DND-41 (cell line): ENCODE measurements at regions not wholly inside any gene's neighbourhood (a gene's known extent, or its start where the extent isn't known, plus 50 kb on each side); places are given as distances from the start of the nearest gene placed in this dataset.

Experiments
- ATAC-seq: fragments of 200-7000 bp; cut with Tn5 transposase; 3 replicates; pipeline ENCODE4 v1.9.1; 2021; ENCODE audit warnings: low read depth; ENCODE audit not compliant: insufficient read depth
- DNase-seq: peaks from one replicate; pipeline ENCODE4 v3.0.0-alpha.2; 2020
- H2AFZ ChIP-seq: 2 replicates; pipeline ENCODE4 v1.6.0; 2012; ENCODE audit warnings: low read depth, low read length
- H3K27ac ChIP-seq: 2 replicates; pipeline ENCODE4 v1.5.1; 2012; ENCODE audit warnings: low read length, inconsistent platforms
- H3K27me3 ChIP-seq: fragments of 200-600 bp; sonication (generic); 2 replicates; pipeline ENCODE4 v1.6.0; 2012; ENCODE audit warnings: low read length, mild to moderate bottlenecking, inconsistent platforms; ENCODE audit not compliant: insufficient read depth, poor library complexity
- H3K36me3 ChIP-seq: 2 replicates; pipeline ENCODE4 v1.5.1; 2012; ENCODE audit warnings: low read length, inconsistent platforms; ENCODE audit not compliant: insufficient read depth
- H3K4me1 ChIP-seq: 2 replicates; pipeline ENCODE4 v1.5.1; 2012; ENCODE audit warnings: mild to moderate bottlenecking, low read length; ENCODE audit not compliant: insufficient read depth
- H3K4me2 ChIP-seq: 2 replicates; pipeline ENCODE4 v1.6.0; 2012; ENCODE audit warnings: mild to moderate bottlenecking, moderate library complexity, low read length, inconsistent platforms; ENCODE audit not compliant: insufficient read depth
- H3K4me3 ChIP-seq, 2 experiments: fragments of 200-600 bp in 1 of 2; shearing (Covaris generic) in 1 of 2; 2 replicates each; pipeline ENCODE4 v1.5.1; 2012 to 2016; ENCODE audit warnings: inconsistent platforms in 2 of 2, low read length in 2 of 2, mild to moderate bottlenecking in 2 of 2, low read depth in 1 of 2, moderate library complexity in 1 of 2
- H3K79me2 ChIP-seq: 2 replicates; pipeline ENCODE4 v1.6.0; 2012; ENCODE audit warnings: low read length, inconsistent platforms; ENCODE audit not compliant: insufficient read depth
- H3K9ac ChIP-seq: 2 replicates; pipeline ENCODE4 v1.6.0; 2012; ENCODE audit warnings: low read depth, mild to moderate bottlenecking, inconsistent platforms, low read length, moderate library complexity
- H3K9me3 ChIP-seq: 2 replicates; pipeline ENCODE4 v1.5.1; 2012; ENCODE audit warnings: low read length, moderate library complexity, mild to moderate bottlenecking, inconsistent platforms; ENCODE audit not compliant: insufficient read depth, severe bottlenecking
- H4K20me1 ChIP-seq: 2 replicates; pipeline ENCODE4 v1.6.0; 2012; ENCODE audit warnings: low read length; ENCODE audit not compliant: insufficient read depth
- CTCF ChIP-seq: IDR thresholded peaks from 2 replicates; pipeline ENCODE4 v1.5.1; 2012; ENCODE audit warnings: borderline replicate concordance, low read length, moderate library complexity, mild to moderate bottlenecking; ENCODE audit not compliant: poor library complexity, severe bottlenecking; ENCODE audit errors: extremely low read depth
- EZH2 ChIP-seq: IDR thresholded peaks from 3 replicates; pipeline ENCODE4 v1.6.1; 2012; ENCODE audit warnings: borderline replicate concordance, low read depth, mild to moderate bottlenecking, moderate library complexity, low read length, inconsistent platforms; ENCODE audit not compliant: severe bottlenecking

GRCh38 chr4:11931266-11931820 lies 502.6 kb upstream of the HS3ST1 start:
- Histone ChIP-seq H3K9me3 (no peaks in the 10 kb centered on the region), H3K9ac (no peak overlapping the region), H3K27ac (no peak overlapping the region), H3K4me2 (no peak overlapping the region), H3K4me3 (no peak overlapping the region), H3K36me3 (no peaks in the 10 kb centered on the region), H3K4me1 (no peaks in the 10 kb centered on the region), H3K79me2 (no peaks in the 10 kb centered on the region), H3K27me3 (no peaks in the 10 kb centered on the region), H4K20me1 (no peaks in the 10 kb centered on the region), H2AFZ (no peak overlapping the region)
- ATAC-seq = no peak
- no peak for TF ChIP-seq CTCF
- no peak for TF ChIP-seq EZH2
- DNase-seq = no peak

GRCh38 chr4:11929080-11929479 lies 500.4 kb upstream of the HS3ST1 start:
- TF ChIP-seq EZH2 (no peak), CTCF (no peak)
- Histone ChIP-seq H3K27me3 (no peaks in the 10 kb centered on the region), H3K4me1 (no peaks in the 10 kb centered on the region), H3K9ac (no peak overlapping the region), H4K20me1 (no peaks in the 10 kb centered on the region), H3K4me2 (no peak overlapping the region), H3K27ac (no peak overlapping the region), H3K36me3 (no peaks in the 10 kb centered on the region), H3K4me3 (no peak overlapping the region), H2AFZ (no peak overlapping the region), H3K9me3 (no peaks in the 10 kb centered on the region), H3K79me2 (no peaks in the 10 kb centered on the region)
- no peak for ATAC-seq
- DNase-seq = no peak

- Histone ChIP-seq H3K36me3 (no peaks in the 10 kb centered on the region), H3K27me3 (no peaks in the 10 kb centered on the region), H4K20me1 (no peaks in the 10 kb centered on the region), H3K27ac (no peak overlapping the region), H3K4me3 (no peak overlapping the region), H3K79me2 (no peaks in the 10 kb centered on the region), H2AFZ (no peak overlapping the region), H3K9ac (no peak overlapping the region), H3K9me3 (no peaks in the 10 kb centered on the region), H3K4me1 (no peaks in the 10 kb centered on the region), H3K4me2 (no peak overlapping the region)
- ATAC-seq (no peak), DNase-seq (no peak)
- TF ChIP-seq CTCF (no peak), EZH2 (no peak)
Observed at GRCh38 chr4:11919316-11919715, 490.6 kb upstream of the HS3ST1 start.

GRCh38 chr4:11914406-11914805 lies 485.7 kb upstream of the HS3ST1 start:
- Histone ChIP-seq H3K9me3 (no peaks in the 10 kb centered on the region), H3K4me2 (no peak overlapping the region), H2AFZ (no peak overlapping the region), H3K79me2 (no peaks in the 10 kb centered on the region), H3K9ac (no peak overlapping the region), H4K20me1 (no peaks in the 10 kb centered on the region), H3K4me1 (no peaks in the 10 kb centered on the region), H3K4me3 (no peak overlapping the region), H3K27ac (no peak overlapping the region), H3K36me3 (no peaks in the 10 kb centered on the region), H3K27me3 (no peaks in the 10 kb centered on the region)
- DNase-seq (no peak), ATAC-seq (no peak)
- no peak for TF ChIP-seq EZH2
- no peak for TF ChIP-seq CTCF
